Neural crest cell (in vitro differentiated cells): ENCODE measurements at regions not wholly inside any gene's neighbourhood (a gene's known extent, or its start where the extent isn't known, plus 50 kb on each side); places are given as distances from the start of the nearest gene placed in this dataset.

Experiments used
- DNase-seq: peaks from one replicate; pipeline ENCODE4 v3.0.0; 2021; ENCODE audit warnings: low read depth, mixed read lengths, low spot score
- H3K27ac Mint-ChIP-seq: one replicate; pipeline ENCODE4 v1.8.0; 2021; ENCODE audit warnings: mild to moderate bottlenecking, mixed read lengths; ENCODE audit not compliant: unreplicated experiment
- H3K27me3 Mint-ChIP-seq: 2 replicates; pipeline ENCODE4 v1.8.0; 2021; ENCODE audit warnings: low read depth, mild to moderate bottlenecking, mixed read lengths
- H3K36me3 Mint-ChIP-seq: 2 replicates; pipeline ENCODE4 v1.8.0; 2021; ENCODE audit warnings: low read depth, mild to moderate bottlenecking, mixed read lengths
- H3K4me1 Mint-ChIP-seq: 2 replicates; pipeline ENCODE4 v1.8.0; 2021; ENCODE audit warnings: mixed read lengths
- H3K4me3 Mint-ChIP-seq: one replicate; pipeline ENCODE4 v1.8.0; 2021; ENCODE audit warnings: mild to moderate bottlenecking, mixed read lengths
- H3K9me3 Mint-ChIP-seq: 2 replicates; pipeline ENCODE4 v1.8.0; 2021; ENCODE audit warnings: mixed read lengths
- TF ChIP-seq, protein P1 (sequence below): fragments of 200-600 bp; sonication (generic); conservative IDR thresholded peaks from 2 replicates; pipeline ENCODE4 v1.5.0; 2021; ENCODE audit warnings: antibody characterized with exemption, mild to moderate bottlenecking

DNA sequence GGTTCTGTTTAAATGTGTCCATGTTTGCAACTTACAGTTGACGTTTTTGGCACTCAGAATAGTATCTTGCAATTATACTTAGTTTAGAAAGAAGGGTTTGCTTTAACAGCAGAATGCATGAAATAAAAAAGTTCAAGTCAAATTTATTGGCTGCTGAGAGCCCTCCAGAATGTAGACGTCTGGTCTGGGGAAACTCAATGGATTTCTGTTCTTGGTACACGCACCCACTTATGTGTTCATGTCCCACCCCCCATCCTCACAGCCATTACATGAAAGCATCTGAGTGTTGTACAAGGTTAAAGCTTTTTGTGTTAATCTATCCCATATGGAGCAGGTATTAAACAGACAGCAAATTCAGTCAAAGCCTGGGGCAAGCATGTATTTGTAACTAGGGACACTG, 219.5 kb downstream of the SOX11 start:
- Mint-ChIP-seq H3K4me3 (no peak overlapping the region), H3K27ac (no peak overlapping the region), H3K36me3 (peaks cover 2% of the 10 kb centered on the region), H3K27me3 (no peaks in the 10 kb centered on the region), H3K9me3 (peaks cover 3% of the 10 kb centered on the region), H3K4me1 (peaks cover 25% of the 10 kb centered on the region)
- TF ChIP-seq, protein P1, sequence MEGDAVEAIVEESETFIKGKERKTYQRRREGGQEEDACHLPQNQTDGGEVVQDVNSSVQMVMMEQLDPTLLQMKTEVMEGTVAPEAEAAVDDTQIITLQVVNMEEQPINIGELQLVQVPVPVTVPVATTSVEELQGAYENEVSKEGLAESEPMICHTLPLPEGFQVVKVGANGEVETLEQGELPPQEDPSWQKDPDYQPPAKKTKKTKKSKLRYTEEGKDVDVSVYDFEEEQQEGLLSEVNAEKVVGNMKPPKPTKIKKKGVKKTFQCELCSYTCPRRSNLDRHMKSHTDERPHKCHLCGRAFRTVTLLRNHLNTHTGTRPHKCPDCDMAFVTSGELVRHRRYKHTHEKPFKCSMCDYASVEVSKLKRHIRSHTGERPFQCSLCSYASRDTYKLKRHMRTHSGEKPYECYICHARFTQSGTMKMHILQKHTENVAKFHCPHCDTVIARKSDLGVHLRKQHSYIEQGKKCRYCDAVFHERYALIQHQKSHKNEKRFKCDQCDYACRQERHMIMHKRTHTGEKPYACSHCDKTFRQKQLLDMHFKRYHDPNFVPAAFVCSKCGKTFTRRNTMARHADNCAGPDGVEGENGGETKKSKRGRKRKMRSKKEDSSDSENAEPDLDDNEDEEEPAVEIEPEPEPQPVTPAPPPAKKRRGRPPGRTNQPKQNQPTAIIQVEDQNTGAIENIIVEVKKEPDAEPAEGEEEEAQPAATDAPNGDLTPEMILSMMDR = no peak
- no peak for DNase-seq

DNA sequence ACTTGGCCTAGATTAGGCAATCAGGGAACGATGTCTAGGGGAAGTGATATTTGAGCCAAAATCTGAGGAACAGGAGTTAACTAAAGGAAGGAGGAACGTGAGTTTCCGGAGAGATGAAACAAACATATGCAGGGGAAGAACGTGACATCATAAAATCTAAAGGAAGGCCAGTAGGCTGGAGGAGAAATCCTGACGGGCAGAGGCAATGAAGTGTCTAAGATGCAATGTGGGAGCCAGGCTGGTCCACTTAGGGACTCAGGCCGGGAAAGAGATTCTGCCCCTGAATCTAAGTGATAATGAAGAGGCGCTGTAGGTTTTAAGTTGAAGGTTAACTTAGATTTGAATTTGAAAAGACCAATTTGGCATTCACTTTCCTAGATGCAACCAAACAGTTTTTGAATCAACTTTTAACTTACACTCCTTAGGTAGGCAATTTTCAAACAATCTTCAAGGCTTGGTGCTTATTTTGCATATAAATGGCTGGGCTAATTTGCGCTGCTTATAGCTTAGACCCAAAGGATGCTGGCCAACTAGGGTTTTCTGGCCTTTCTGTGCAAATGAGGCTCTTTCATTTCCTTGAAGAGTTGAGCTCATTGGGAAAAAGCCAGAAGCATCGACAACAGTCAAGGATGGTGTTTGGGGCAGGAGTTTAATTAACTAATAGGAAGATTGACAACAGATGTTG, 221.7 kb downstream of the SOX11 start:
- DNase-seq = no peak
- H3K9me3 Mint-ChIP-seq = peaks cover 6% of the 10 kb centered on the region
- no peak overlapping the region for H3K4me3 Mint-ChIP-seq
- no peak overlapping the region for H3K27ac Mint-ChIP-seq
- H3K27me3 Mint-ChIP-seq = no peaks in the 10 kb centered on the region
- peaks cover 5% of the 10 kb centered on the region for H3K36me3 Mint-ChIP-seq
- peaks cover 25% of the 10 kb centered on the region for H3K4me1 Mint-ChIP-seq
- TF ChIP-seq, protein P1 = no peak

DNA sequence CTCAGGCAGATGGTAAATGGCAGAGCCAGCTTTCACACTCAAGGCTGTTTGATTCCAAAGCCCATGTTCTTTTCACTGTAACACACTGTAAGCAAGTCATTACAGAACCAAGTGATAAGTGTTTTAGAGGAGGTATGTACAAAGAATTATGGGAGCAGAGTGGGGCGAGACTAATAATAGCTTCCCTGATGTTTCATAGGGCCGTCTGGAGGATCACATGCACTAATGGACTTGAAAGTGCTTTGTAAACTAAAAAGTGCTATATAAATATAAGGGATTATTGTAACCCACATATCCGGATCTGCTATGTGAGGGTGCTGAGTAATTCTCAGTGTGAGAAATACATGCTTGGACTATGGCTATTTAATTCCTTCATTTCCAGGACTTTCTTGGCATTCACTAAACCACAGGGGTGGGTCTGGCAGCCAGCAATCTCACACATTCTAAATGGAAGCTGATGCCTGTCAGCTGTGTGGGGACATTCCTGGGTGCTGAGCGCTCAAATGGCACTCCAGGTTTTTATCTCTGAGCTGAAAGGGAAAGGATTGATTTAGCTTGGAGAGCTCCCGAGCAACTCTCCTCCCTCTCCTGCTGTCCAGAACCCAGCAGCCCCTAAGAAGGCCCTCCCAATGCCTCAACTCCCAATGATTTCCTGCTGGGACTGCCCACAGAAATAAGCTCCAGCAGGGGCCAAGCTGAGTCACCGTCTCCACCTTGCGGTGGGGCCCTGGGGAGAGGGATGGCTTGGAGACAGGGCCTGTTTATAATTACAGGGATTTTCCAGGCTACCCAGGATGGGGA, 222.8 kb downstream of the SOX11 start:
- TF ChIP-seq, protein P1 = peak; percentile 25
- Mint-ChIP-seq H3K36me3 (peaks cover 13% of the 10 kb centered on the region), H3K4me1 (peaks cover 25% of the 10 kb centered on the region), H3K9me3 (peaks cover 13% of the 10 kb centered on the region), H3K27ac (peak overlapping the region; percentile 10), H3K27me3 (no peaks in the 10 kb centered on the region), H3K4me3 (no peak overlapping the region)
- no peak for DNase-seq

DNA sequence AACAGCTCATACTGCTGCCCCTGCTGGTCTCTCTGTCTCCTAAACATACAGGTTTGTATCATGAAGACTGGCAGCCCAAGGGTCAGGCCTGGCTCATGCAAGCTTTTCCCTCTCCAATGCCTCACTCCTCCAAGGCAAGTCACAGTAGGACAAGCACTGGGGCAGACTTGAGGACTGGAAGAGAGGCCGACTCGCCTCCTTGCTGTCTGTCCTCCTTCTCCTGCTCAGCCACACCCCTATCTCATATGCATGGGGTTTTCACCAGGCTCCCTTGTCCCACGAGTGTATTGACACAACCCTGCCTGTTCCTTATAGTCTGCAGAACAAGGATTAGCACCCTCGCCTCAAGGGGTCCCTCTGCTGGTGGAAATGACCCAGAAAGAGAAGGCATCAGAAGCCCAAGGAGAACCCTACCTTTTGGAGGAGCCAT, 223.7 kb downstream of the SOX11 start:
- Mint-ChIP-seq H3K4me3 (no peak overlapping the region), H3K4me1 (peaks cover 25% of the 10 kb centered on the region), H3K27me3 (no peaks in the 10 kb centered on the region), H3K36me3 (peaks cover 13% of the 10 kb centered on the region), H3K27ac (no peak overlapping the region), H3K9me3 (peaks cover 13% of the 10 kb centered on the region)
- TF ChIP-seq, protein P1 = peak; percentile 62
- DNase-seq = peak; percentile 29

DNA sequence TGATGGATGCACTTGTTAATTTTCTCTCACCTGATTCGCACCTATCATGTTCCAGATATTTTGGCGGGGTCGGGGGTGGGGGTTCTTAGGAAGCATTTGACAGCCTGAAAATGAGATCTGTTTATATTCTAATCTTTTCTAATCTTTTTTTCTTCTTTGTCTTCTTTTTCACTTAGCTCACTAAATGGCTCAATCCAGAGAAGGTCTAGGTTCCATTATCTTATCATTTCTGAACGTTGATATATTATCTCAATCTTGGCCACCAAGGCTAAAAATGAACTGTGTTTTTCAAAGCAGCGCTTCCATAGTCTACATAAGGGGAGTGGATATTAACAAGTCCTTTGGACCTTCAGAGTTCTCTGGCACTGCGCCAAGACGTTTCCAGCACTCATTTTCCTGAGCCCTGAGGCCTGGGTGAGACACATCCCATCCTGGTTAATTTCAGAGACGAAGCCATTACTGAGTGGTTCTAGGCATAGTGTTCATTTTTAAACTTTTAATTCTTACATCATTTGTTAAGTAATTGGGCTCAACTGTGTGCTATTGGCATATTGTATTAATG, 229.0 kb downstream of the SOX11 start:
- no peak for DNase-seq
- Mint-ChIP-seq H3K27ac (no peak overlapping the region), H3K36me3 (peaks cover 14% of the 10 kb centered on the region), H3K9me3 (peaks cover 13% of the 10 kb centered on the region), H3K27me3 (no peaks in the 10 kb centered on the region), H3K4me3 (no peak overlapping the region), H3K4me1 (peaks cover 12% of the 10 kb centered on the region)
- TF ChIP-seq, protein P1 = no peak
